GM21529 (cell line): ENCODE measurements at regions not wholly inside any gene's neighbourhood (a gene's known extent, or its start where the extent isn't known, plus 50 kb on each side); places are given as distances from the start of the nearest gene placed in this dataset.
"Not testable (repeated sequence)": the region's sequence is repeated elsewhere in the genome, so short reads cannot be mapped to it uniquely, and the experiment has no call there.

Experiments
- ATAC-seq: cut with Tn5 transposase; IDR thresholded peaks from one replicate; pipeline ENCODE4 v1.9.1; 2021; ENCODE audit not compliant: unreplicated experiment

GRCh38 chr12:58068706-58069105 lies 127.3 kb downstream of the ATP23 start:
- ATAC-seq: no peak

DNA sequence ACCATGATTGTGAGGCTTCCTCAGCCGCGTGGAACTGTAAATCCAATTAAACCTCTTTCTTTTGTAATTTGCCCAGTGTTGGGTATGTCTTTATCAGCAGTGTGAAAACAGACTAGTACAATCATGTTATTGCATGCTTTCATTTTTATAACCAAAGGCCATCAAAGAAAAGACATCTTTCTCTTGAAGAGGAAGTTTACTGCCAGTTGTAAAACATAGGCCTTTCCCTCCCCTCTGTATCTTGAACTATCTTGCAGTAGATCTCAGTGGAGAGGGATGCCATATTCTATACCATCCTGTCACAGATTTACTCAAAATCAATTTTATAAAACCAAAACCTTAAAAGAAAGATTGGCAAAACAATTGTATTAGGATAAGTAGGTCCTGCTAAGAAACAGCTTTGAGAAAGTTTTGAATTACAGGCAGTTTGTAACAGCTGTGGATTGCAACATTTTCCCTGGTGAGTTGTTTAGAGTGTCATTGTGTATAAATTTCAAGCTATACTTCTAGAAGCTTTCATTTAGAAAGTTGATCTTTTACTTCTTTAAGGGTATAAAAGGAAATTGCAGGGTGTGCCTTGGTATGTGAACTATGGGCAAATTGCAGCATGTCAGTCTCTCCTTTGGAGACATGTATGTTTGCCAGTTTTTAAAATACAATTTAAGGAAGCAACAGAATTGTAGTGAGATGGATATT lies 128.0 kb downstream of the ATP23 start:
- no peak for ATAC-seq

GRCh38 chr12:58071994-58072393 lies 130.6 kb downstream of the ATP23 start:
- ATAC-seq: no peak

- ATAC-seq: no peak
Observed at GRCh38 chr12:58074259-58074658, 132.9 kb downstream of the ATP23 start.

- ATAC-seq: no peak
Observed at GRCh38 chr12:58079806-58080205, 138.4 kb downstream of the ATP23 start.

GRCh38 chr12:58081488-58081887 lies 140.1 kb downstream of the ATP23 start:
- ATAC-seq: no peak

GRCh38 chr12:58082996-58083395 lies 141.6 kb downstream of the ATP23 start:
- ATAC-seq: no peak

- ATAC-seq: no peak
Observed at GRCh38 chr12:58086006-58086405, 144.6 kb downstream of the ATP23 start.

DNA sequence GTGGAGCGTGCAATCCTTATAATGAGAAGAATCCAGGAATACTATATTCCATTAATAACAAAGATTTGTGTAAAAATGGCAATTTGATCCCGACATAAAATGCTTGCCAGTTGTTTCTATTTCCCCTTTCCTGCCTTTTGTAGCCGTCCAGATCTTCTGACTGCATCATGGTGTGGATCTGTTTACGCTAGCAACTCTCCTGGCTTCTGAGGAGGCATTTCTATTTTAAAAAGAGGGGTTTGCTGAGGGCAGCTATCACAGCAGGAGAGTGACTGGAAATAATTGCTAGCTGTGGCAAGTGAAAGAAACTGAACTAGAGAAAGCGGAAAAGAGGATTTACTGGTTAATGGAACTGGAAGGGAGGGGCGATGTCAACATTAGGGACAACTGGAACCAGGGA lies 145.6 kb downstream of the ATP23 start:
- ATAC-seq: no peak

GRCh38 chr12:58087423-58088127 lies 146.2 kb downstream of the ATP23 start:
- no peak for ATAC-seq

- no peak for ATAC-seq
Observed at GRCh38 chr12:58089588-58089987, 148.2 kb downstream of the ATP23 start.

DNA sequence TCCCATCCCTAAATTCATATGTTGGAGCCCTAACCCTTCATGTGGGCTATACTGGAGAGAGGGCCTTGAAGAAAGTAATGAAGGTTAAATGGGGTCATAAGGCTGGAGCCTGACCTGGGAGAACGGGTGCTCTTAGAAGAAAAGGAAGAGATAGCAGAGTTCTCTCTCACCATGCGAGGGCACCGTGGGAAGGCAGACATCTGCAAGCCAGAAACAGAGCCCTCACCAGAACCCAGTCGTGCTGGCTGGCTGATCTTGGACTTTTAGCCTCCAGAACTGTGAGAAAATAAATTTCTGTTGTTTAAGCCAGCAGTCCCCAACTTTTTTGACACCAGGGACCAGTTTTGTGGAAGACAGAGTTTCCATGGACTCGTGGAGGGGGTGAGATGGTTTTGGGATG lies 149.3 kb downstream of the ATP23 start:
- no peak for ATAC-seq

- ATAC-seq: peak; percentile 75
Observed at GRCh38 chr12:58095002-58095401, 153.6 kb downstream of the ATP23 start.

DNA sequence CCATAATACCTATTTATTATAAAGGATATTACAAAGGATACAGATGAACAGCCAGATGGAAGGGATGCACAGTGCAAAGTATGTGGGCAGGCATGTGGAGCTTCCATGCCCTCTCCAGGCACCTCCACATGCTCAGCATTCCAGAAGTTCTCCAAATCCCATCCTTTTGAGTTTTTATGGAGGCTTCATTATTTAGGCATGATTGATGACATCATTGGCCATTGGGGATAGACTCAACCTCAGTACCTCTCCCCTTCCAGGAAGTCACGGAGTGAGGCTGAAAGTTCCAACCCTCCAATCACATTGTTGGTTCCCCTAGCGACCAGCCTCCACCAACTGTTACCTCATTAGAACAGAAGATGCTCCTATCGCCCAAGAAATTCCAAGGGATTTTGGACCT lies 156.4 kb downstream of the ATP23 start:
- ATAC-seq: no peak

- no peak for ATAC-seq
Observed at GRCh38 chr12:58099476-58099875, 158.1 kb downstream of the ATP23 start.

- no peak for ATAC-seq
Observed at GRCh38 chr12:58104351-58104755, 163.0 kb downstream of the ATP23 start.

- no peak for ATAC-seq
Observed at GRCh38 chr12:58105225-58106119, 164.1 kb downstream of the ATP23 start.

GRCh38 chr12:58106195-58106594 lies 164.8 kb downstream of the ATP23 start:
- no peak for ATAC-seq

DNA sequence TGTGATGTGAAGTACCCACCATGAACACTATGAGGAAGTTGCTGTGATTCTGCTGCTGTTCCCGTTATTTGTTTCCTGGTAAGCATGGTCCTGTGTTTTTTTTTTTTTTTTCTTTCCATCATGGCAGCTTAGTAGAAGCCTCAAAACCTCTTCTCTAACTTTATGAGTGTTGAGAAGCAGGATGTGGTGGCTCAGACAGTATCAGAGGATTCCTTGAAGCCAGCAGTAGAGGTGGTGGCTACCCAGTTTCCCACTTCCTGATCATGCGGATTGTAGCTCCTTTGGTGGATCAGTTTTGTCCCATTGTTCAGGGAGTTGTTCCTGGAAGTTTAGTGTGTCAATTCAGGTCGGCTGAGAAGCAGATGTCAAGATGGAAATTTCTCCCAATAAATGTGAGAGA lies 175.8 kb downstream of the ATP23 start:
- ATAC-seq: no peak

- ATAC-seq: no peak
Observed at GRCh38 chr12:58117667-58118066, 176.3 kb downstream of the ATP23 start.

- ATAC-seq: not testable (repeated sequence)
Observed at GRCh38 chr12:58125761-58126160, 184.4 kb downstream of the ATP23 start.
